HUDEP-2 (cell line): ENCODE measurements at regions not wholly inside any gene's neighbourhood (a gene's known extent, or its start where the extent isn't known, plus 50 kb on each side); places are given as distances from the start of the nearest gene placed in this dataset.

Experiments used
- DNase-seq, 76 experiments: peaks; one replicate each; lab custom pipeline; 2025; ENCODE audit not compliant: unreplicated experiment in 76 of 76; lab: John Stamatoyannopoulos, UW

GRCh38 chr7:18302097-18302496, 193.5 kb upstream of the HDAC9 start:
- no peak for DNase-seq

- no peak for DNase-seq
Measured at GRCh38 chr7:18305866-18306265, 189.7 kb upstream of the HDAC9 start.

GRCh38 chr7:18306696-18307095, 188.9 kb upstream of the HDAC9 start:
- no peak for DNase-seq

- DNase-seq = no peak
Measured at GRCh38 chr7:18308938-18309337, 186.6 kb upstream of the HDAC9 start.

- DNase-seq = no peak
Measured at GRCh38 chr7:18312482-18312881, 183.1 kb upstream of the HDAC9 start.

GRCh38 chr7:18313965-18314364, 181.6 kb upstream of the HDAC9 start:
- DNase-seq = no peak

- DNase-seq = no peak
Measured at GRCh38 chr7:18315241-18315640, 180.3 kb upstream of the HDAC9 start.

- no peak for DNase-seq
Measured at GRCh38 chr7:18317941-18318340, 177.6 kb upstream of the HDAC9 start.

- DNase-seq = no peak
Measured at GRCh38 chr7:18320422-18320821, 175.1 kb upstream of the HDAC9 start.

GRCh38 chr7:18320971-18321567, 174.5 kb upstream of the HDAC9 start:
- peak in 8 of 76 experiments; percentile 1 to 38 (median 14) for DNase-seq

GRCh38 chr7:18330548-18330947, 165.0 kb upstream of the HDAC9 start:
- no peak for DNase-seq

- no peak for DNase-seq
Measured at GRCh38 chr7:18336626-18337025, 158.9 kb upstream of the HDAC9 start.

- DNase-seq = peak in 1 of 76 experiments; percentile 1
Measured at GRCh38 chr7:18337048-18337809, 158.3 kb upstream of the HDAC9 start.

GRCh38 chr7:18338910-18339523, 156.5 kb upstream of the HDAC9 start:
- no peak for DNase-seq

- DNase-seq = no peak
Measured at GRCh38 chr7:18341756-18342155, 153.8 kb upstream of the HDAC9 start.

- DNase-seq = no peak
Measured at GRCh38 chr7:18343047-18343446, 152.5 kb upstream of the HDAC9 start.

GRCh38 chr7:18344536-18344935, 151.0 kb upstream of the HDAC9 start:
- DNase-seq = no peak

- peak in 21 of 76 experiments; percentile 2 to 32 (median 17) for DNase-seq
Measured at GRCh38 chr7:18345641-18346234, 149.8 kb upstream of the HDAC9 start.

- no peak for DNase-seq
Measured at GRCh38 chr7:18347170-18347569, 148.4 kb upstream of the HDAC9 start.

GRCh38 chr7:18350678-18351077, 144.9 kb upstream of the HDAC9 start:
- DNase-seq = no peak
